GM10266 (cell line): ENCODE measurements at regions not wholly inside any gene's neighbourhood (a gene's known extent, or its start where the extent isn't known, plus 50 kb on each side); places are given as distances from the start of the nearest gene placed in this dataset.

Source experiments
- DNase-seq: peaks from one replicate; pipeline ENCODE4 v3.0.0; 2012; ENCODE audit errors: extremely low spot score
- CTCF ChIP-seq: IDR thresholded peaks from 2 replicates; pipeline ENCODE4 v1.5.1; 2012; ENCODE audit warnings: mild to moderate bottlenecking, low read depth; ENCODE audit not compliant: control insufficient read depth, insufficient read depth; ENCODE audit errors: missing control alignments

- TF ChIP-seq CTCF, result no peak
- no peak for DNase-seq
These were observed 115.5 kb downstream of the MED10 start for GRCh38 chr5:6262651-6263363.

GRCh38 chr5:6261668-6262067, 116.7 kb downstream of the MED10 start:
- DNase-seq, result no peak
- TF ChIP-seq CTCF, result no peak

- DNase-seq, result no peak
- no peak for TF ChIP-seq CTCF
These were observed 117.1 kb downstream of the MED10 start for GRCh38 chr5:6261256-6261655.

- DNase-seq, result no peak
- TF ChIP-seq CTCF, result no peak
These were observed 117.5 kb downstream of the MED10 start for GRCh38 chr5:6260846-6261245.

- DNase-seq, result no peak
- no peak for TF ChIP-seq CTCF
These were observed 121.4 kb downstream of the MED10 start for GRCh38 chr5:6256901-6257300.

GRCh38 chr5:6255956-6256355, 122.4 kb downstream of the MED10 start:
- TF ChIP-seq CTCF, result no peak
- no peak for DNase-seq

- no peak for TF ChIP-seq CTCF
- no peak for DNase-seq
These were observed 124.5 kb downstream of the MED10 start for GRCh38 chr5:6253846-6254245.
